GM21717 (cell line): ENCODE measurements at regions not wholly inside any gene's neighbourhood (a gene's known extent, or its start where the extent isn't known, plus 50 kb on each side); places are given as distances from the start of the nearest gene placed in this dataset.
"Not testable (repeated sequence)": the region's sequence is repeated elsewhere in the genome, so short reads cannot be mapped to it uniquely, and the experiment has no call there.

Experiments
- ATAC-seq: cut with Tn5 transposase; IDR thresholded peaks from one replicate; pipeline ENCODE4 v1.9.1; 2021; ENCODE audit warnings: mild to moderate bottlenecking, moderate library complexity; ENCODE audit not compliant: unreplicated experiment

GRCh38 chr10:64275774-64276173, 754.6 kb downstream of the REEP3 start:
- ATAC-seq, result peak; percentile 84

GRCh38 chr10:64277536-64277935, 756.3 kb downstream of the REEP3 start:
- ATAC-seq, result no peak

GRCh38 chr10:64283621-64284020, 762.4 kb downstream of the REEP3 start:
- no peak for ATAC-seq

GRCh38 chr10:64286533-64286932, 765.3 kb downstream of the REEP3 start:
- no peak for ATAC-seq

GRCh38 chr10:64288404-64288803, 767.2 kb downstream of the REEP3 start:
- ATAC-seq, result no peak

GRCh38 chr10:64303566-64303965, 782.4 kb downstream of the REEP3 start:
- no peak for ATAC-seq

- ATAC-seq, result no peak
Measured at GRCh38 chr10:64306729-64307327, 785.6 kb downstream of the REEP3 start.

- ATAC-seq, result no peak
Measured at GRCh38 chr10:64312876-64313275, 791.7 kb downstream of the REEP3 start.

- no peak for ATAC-seq
Measured at GRCh38 chr10:64313967-64314366, 792.8 kb downstream of the REEP3 start.

- no peak for ATAC-seq
Measured at GRCh38 chr10:64316416-64316815, 795.2 kb downstream of the REEP3 start.

- no peak for ATAC-seq
Measured at GRCh38 chr10:64316833-64317232, 795.6 kb downstream of the REEP3 start.

GRCh38 chr10:64320448-64320847, 799.2 kb downstream of the REEP3 start:
- ATAC-seq, result no peak

- no peak for ATAC-seq
Measured at GRCh38 chr10:64329510-64329909, 808.3 kb downstream of the REEP3 start.

GRCh38 chr10:64332551-64332950, 811.4 kb downstream of the REEP3 start:
- no peak for ATAC-seq

- no peak for ATAC-seq
Measured at GRCh38 chr10:64334084-64334483, 812.9 kb downstream of the REEP3 start.

GRCh38 chr10:64344211-64344610, 823.0 kb downstream of the REEP3 start:
- no peak for ATAC-seq

GRCh38 chr10:64345856-64346255, 824.7 kb downstream of the REEP3 start:
- no peak for ATAC-seq

GRCh38 chr10:64346389-64346788, 825.2 kb downstream of the REEP3 start:
- ATAC-seq, result no peak

- no peak for ATAC-seq
Measured at GRCh38 chr10:64350665-64351064, 829.5 kb downstream of the REEP3 start.

- no peak for ATAC-seq
Measured at GRCh38 chr10:64358907-64359306, 837.7 kb downstream of the REEP3 start.

- ATAC-seq, result not testable (repeated sequence)
Measured at GRCh38 chr10:64360240-64360639, 839.0 kb downstream of the REEP3 start.

GRCh38 chr10:64363687-64364086, 842.5 kb downstream of the REEP3 start:
- no peak for ATAC-seq

- ATAC-seq, result no peak
Measured at GRCh38 chr10:64365663-64366062, 844.5 kb downstream of the REEP3 start.
